HCT116 (cell line): ENCODE measurements at regions not wholly inside any gene's neighbourhood (a gene's known extent, or its start where the extent isn't known, plus 50 kb on each side); places are given as distances from the start of the nearest gene placed in this dataset.

Source experiments
- ATAC-seq: fragments of 200-7000 bp; cut with Tn5 transposase; 2 replicates; pipeline ENCODE4 v1.9.1; 2020; ENCODE audit warnings: mild to moderate bottlenecking, moderate library complexity
- BruUV-seq: library from RNA; stranded (reverse); fragments of 400-500 nt; replicated peaks from 2 replicates; lab custom pipeline; 2021; lab: Mats Ljungman, UMichigan
- CTCF ChIA-PET: fragments of 300-600 bp; sonication (Branson Sonifier 250); formaldehyde crosslinking; loops from one replicate; lab custom pipeline; 2021; ENCODE audit warnings: antibody characterized with exemption; lab: Charles Lee
- POLR2A ChIA-PET: fragments of 300-600, 350-600 bp; sonication (Branson Sonifier 250); formaldehyde crosslinking; loops from one replicate; lab custom pipeline; 2021; ENCODE audit warnings: antibody characterized with exemption; lab: Charles Lee
- RAD21 ChIA-PET, 2 experiments: fragments of 300-600 bp; sonication (Branson Sonifier 250); formaldehyde crosslinking; loops; one replicate each; lab custom pipeline; 2023; ENCODE audit warnings: low total read pairs in 2 of 2; ENCODE audit not compliant: uncharacterized antibody in 2 of 2, unreplicated experiment in 2 of 2, low non-redundant PET in 1 of 2; lab: Charles Lee
- DNase-seq: peaks from one replicate; pipeline ENCODE4 v3.0.0-alpha.2; 2010; ENCODE audit warnings: low read depth, low spot score
- H2AFZ ChIP-seq: fragments of 200-600 bp; shearing (Covaris generic), sonication (generic); 2 replicates; pipeline ENCODE4 v1.6.1; 2017; ENCODE audit warnings: low read depth, mixed run types, mixed read lengths, antibody characterized with exemption, low read length; ENCODE audit not compliant: poor library complexity, severe bottlenecking
- H3K27ac ChIP-seq: 2 replicates; pipeline ENCODE4 v1.5.1; 2012; ENCODE audit warnings: low read depth, low read length
- H3K27me3 ChIP-seq: fragments of 200-600 bp; sonication (generic); 2 replicates; pipeline ENCODE4 v1.6.1; 2016; ENCODE audit warnings: mixed run types, low read length, mixed read lengths; ENCODE audit not compliant: insufficient read depth
- H3K36me3 ChIP-seq, 2 experiments: fragments of 200-500 bp in 1 of 2; fragments of 200-600 bp in 1 of 2; sonication (Bioruptor generic) in 1 of 2; sonication (generic) in 1 of 2; 2 replicates each; pipeline versions ENCODE4 v1.5.1 to v1.6.1; 2014 to 2016; ENCODE audit warnings: low read length in 2 of 2, inconsistent platforms in 1 of 2, mixed read lengths in 1 of 2, mixed run types in 1 of 2; ENCODE audit not compliant: insufficient read depth in 2 of 2, control insufficient read depth in 1 of 2
- H3K4me1 ChIP-seq, 2 experiments: fragments of 200-600 bp in 1 of 2; sonication (generic) in 1 of 2; 2 replicates each; pipeline versions ENCODE4 v1.5.1 to v1.6.1; 2012 to 2017; ENCODE audit warnings: low read length in 2 of 2, inconsistent platforms in 1 of 2, mild to moderate bottlenecking in 1 of 2, mixed read lengths in 1 of 2, mixed run types in 1 of 2, moderate library complexity in 1 of 2; ENCODE audit not compliant: insufficient read depth in 2 of 2, control insufficient read depth in 1 of 2
- H3K4me2 ChIP-seq: fragments of 200-600 bp; sonication (generic); 2 replicates; pipeline ENCODE4 v1.6.1; 2017; ENCODE audit warnings: mixed run types, low read length, mixed read lengths
- H3K4me3 ChIP-seq, 2 experiments: fragments of 200-600 bp in 1 of 2; sonication (generic) in 1 of 2; replicated peaks in 1 of 2; 2 replicates each; pipeline ENCODE4 v1.5.1; 2011 to 2016; ENCODE audit warnings: low read length in 2 of 2, control low read depth in 1 of 2, low read depth in 1 of 2, mild to moderate bottlenecking in 1 of 2, mixed read lengths in 1 of 2, mixed run types in 1 of 2
- H3K79me2 ChIP-seq: fragments of 200-600 bp; sonication (generic); 2 replicates; pipeline ENCODE4 v1.6.1; 2017; ENCODE audit warnings: mild to moderate bottlenecking, mixed run types, low read length, moderate library complexity, mixed read lengths; ENCODE audit not compliant: insufficient read depth
- H3K9ac ChIP-seq: fragments of 200-600 bp; sonication (generic); 2 replicates; pipeline ENCODE4 v1.6.1; 2016; ENCODE audit warnings: low read length, mixed read lengths
- H3K9me2 ChIP-seq: fragments of 200-600 bp; sonication (generic), shearing (Covaris generic); 2 replicates; pipeline ENCODE4 v1.6.1; 2017; ENCODE audit warnings: mixed run types, mild to moderate bottlenecking, moderate library complexity; ENCODE audit not compliant: insufficient read depth
- H3K9me3 ChIP-seq, 2 experiments: fragments of 200-500 bp in 1 of 2; fragments of 200-600 bp in 1 of 2; sonication (Bioruptor generic) in 1 of 2; sonication (generic) in 1 of 2; 2 replicates each; pipeline ENCODE4 v1.6.1; 2014 to 2017; ENCODE audit warnings: low read length in 2 of 2, mixed read lengths in 2 of 2, inconsistent platforms in 1 of 2, low read depth in 1 of 2, mild to moderate bottlenecking in 1 of 2, mixed run types in 1 of 2, moderate library complexity in 1 of 2; ENCODE audit not compliant: control insufficient read depth in 1 of 2, insufficient read depth in 1 of 2
- H4K20me1 ChIP-seq: fragments of 200-600 bp; sonication (generic), shearing (Covaris generic); 2 replicates; pipeline ENCODE4 v1.6.1; 2017; ENCODE audit warnings: mixed run types, mild to moderate bottlenecking, moderate library complexity; ENCODE audit not compliant: insufficient read depth
- CEBPB ChIP-seq: IDR thresholded peaks from 2 replicates; pipeline ENCODE4 v1.6.1; 2012; ENCODE audit warnings: low read depth
- EGR1 ChIP-seq: IDR thresholded peaks from 2 replicates; pipeline ENCODE4 v1.6.1; 2012; ENCODE audit warnings: low read depth
- EZH2 ChIP-seq: fragments of 200-600 bp; sonication (generic); IDR thresholded peaks from 2 replicates; pipeline ENCODE4 v1.6.1; 2017; ENCODE audit warnings: antibody characterized with exemption, mixed run types
- EZH2phosphoT487 ChIP-seq: fragments of 200-600 bp; IDR thresholded peaks from 2 replicates; pipeline ENCODE4 v1.6.1; 2018; ENCODE audit warnings: antibody characterized with exemption, borderline replicate concordance
- FOSL1 ChIP-seq: IDR thresholded peaks from 2 replicates; pipeline ENCODE4 v1.6.1; 2012; ENCODE audit warnings: low read depth
- RAD21 ChIP-seq: IDR thresholded peaks from 2 replicates; pipeline ENCODE4 v1.6.1; 2012; ENCODE audit warnings: low read depth, mild to moderate bottlenecking
- SRF ChIP-seq: IDR thresholded peaks from 2 replicates; pipeline ENCODE4 v1.6.1; 2012; ENCODE audit warnings: low read depth
- YY1 ChIP-seq: IDR thresholded peaks from 2 replicates; pipeline ENCODE4 v1.6.1; 2011; ENCODE audit warnings: low read length, low read depth, moderate library complexity, mild to moderate bottlenecking; ENCODE audit not compliant: insufficient replicate concordance; ENCODE audit errors: extremely low read depth
- intact Hi-C: fragments of 100-400 bp; cut with micrococcal nuclease; formaldehyde crosslinking; loops from 2 replicates; pipeline ENCODE4 v1.10.0; 2022
- TF ChIP-seq, protein P1 (sequence below): IDR thresholded peaks from 2 replicates; pipeline ENCODE4 v1.6.1; 2012; ENCODE audit warnings: low read depth
- TF ChIP-seq, protein P2 (sequence below), 3 experiments: fragments of 200-600 bp in 1 of 3; sonication (generic) in 1 of 3; IDR thresholded peaks in 2 of 3; conservative IDR thresholded peaks in 1 of 3; 2 replicates each; pipeline ENCODE4 v1.5.1; 2012 to 2017; ENCODE audit warnings: low read depth in 2 of 3, low read length in 2 of 3, antibody characterized with exemption in 1 of 3, borderline replicate concordance in 1 of 3, control low read depth in 1 of 3, mild to moderate bottlenecking in 1 of 3, mixed read lengths in 1 of 3, mixed run types in 1 of 3, moderate library complexity in 1 of 3; ENCODE audit not compliant: insufficient read depth in 1 of 3
- TF ChIP-seq, protein P3 (sequence below): IDR thresholded peaks from 2 replicates; pipeline ENCODE4 v1.6.1; 2012
- TF ChIP-seq, protein P4 (sequence below): IDR thresholded peaks from 2 replicates; pipeline ENCODE4 v1.6.1; 2012

DNA sequence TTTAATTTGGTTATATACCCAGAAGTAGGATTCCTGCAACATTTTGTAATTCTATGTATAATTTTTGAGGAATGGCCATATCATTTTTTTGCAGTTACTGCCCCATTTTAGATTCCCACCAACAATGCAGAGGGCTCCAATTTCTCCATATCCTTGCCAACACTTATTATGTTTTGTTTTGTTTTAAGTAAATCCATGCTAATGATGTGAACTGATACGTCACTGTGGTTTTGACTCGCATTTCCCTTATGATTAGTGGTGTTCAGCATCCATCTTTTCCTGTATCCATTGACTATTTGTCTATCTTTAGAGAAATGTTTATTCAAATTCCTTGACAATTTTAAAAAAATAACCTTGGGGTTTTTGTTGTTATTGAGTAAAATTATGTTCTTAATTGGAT, 826.4 kb downstream of the CDH11 start:
- intact Hi-C loops = no loop called here

DNA sequence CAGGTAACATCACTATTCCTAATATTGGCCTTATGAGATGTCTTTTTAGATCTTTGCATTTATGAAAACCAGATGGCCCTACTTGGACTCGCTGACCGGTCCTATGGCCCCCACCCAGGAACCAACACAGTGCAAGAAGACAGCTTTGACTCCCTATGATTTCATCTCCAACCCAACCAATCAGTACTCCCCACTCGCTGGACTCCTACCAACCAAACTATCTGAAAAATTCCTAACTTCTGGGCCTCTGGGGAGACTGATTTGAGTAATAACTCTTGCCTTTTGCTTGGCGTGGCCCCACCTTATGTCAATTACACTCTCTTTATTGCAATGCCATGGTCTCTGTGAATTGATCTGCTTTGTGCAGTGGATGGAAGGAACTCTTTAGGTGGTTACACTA, 828.9 kb downstream of the CDH11 start:
- no TSS peak for BruUV-seq
- intact Hi-C loops = no loop called here
- no peak for ATAC-seq
- no peaks in the 10 kb centered on the region for H3K9me2 ChIP-seq
- CTCF ChIA-PET = no interaction called here
- H3K79me2 ChIP-seq = no peaks in the 10 kb centered on the region
- POLR2A ChIA-PET = no interaction called here
- H3K9me3 ChIP-seq = peaks cover 10 to 33% of the 10 kb centered on the region in 2 experiments; a peak in 3 of 4 replicates
- no peaks in the 10 kb centered on the region for H3K27me3 ChIP-seq
- H2AFZ ChIP-seq = no peak overlapping the region
- no peak overlapping the region for H3K27ac ChIP-seq
- H3K4me3 ChIP-seq = no peak overlapping the region
- H3K36me3 ChIP-seq = no peaks in the 10 kb centered on the region
- H4K20me1 ChIP-seq = no peaks in the 10 kb centered on the region
- H3K9ac ChIP-seq = no peak overlapping the region
- no peak overlapping the region for H3K4me2 ChIP-seq
- TF ChIP-seq FOSL1 (no peak), CEBPB (no peak), EZH2 (no peak), SRF (no peak), EGR1 (no peak), EZH2phosphoT487 (no peak), YY1 (no peak)
- TF ChIP-seq, protein P1, sequence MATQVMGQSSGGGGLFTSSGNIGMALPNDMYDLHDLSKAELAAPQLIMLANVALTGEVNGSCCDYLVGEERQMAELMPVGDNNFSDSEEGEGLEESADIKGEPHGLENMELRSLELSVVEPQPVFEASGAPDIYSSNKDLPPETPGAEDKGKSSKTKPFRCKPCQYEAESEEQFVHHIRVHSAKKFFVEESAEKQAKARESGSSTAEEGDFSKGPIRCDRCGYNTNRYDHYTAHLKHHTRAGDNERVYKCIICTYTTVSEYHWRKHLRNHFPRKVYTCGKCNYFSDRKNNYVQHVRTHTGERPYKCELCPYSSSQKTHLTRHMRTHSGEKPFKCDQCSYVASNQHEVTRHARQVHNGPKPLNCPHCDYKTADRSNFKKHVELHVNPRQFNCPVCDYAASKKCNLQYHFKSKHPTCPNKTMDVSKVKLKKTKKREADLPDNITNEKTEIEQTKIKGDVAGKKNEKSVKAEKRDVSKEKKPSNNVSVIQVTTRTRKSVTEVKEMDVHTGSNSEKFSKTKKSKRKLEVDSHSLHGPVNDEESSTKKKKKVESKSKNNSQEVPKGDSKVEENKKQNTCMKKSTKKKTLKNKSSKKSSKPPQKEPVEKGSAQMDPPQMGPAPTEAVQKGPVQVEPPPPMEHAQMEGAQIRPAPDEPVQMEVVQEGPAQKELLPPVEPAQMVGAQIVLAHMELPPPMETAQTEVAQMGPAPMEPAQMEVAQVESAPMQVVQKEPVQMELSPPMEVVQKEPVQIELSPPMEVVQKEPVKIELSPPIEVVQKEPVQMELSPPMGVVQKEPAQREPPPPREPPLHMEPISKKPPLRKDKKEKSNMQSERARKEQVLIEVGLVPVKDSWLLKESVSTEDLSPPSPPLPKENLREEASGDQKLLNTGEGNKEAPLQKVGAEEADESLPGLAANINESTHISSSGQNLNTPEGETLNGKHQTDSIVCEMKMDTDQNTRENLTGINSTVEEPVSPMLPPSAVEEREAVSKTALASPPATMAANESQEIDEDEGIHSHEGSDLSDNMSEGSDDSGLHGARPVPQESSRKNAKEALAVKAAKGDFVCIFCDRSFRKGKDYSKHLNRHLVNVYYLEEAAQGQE = no peak
- TF ChIP-seq, protein P2, sequence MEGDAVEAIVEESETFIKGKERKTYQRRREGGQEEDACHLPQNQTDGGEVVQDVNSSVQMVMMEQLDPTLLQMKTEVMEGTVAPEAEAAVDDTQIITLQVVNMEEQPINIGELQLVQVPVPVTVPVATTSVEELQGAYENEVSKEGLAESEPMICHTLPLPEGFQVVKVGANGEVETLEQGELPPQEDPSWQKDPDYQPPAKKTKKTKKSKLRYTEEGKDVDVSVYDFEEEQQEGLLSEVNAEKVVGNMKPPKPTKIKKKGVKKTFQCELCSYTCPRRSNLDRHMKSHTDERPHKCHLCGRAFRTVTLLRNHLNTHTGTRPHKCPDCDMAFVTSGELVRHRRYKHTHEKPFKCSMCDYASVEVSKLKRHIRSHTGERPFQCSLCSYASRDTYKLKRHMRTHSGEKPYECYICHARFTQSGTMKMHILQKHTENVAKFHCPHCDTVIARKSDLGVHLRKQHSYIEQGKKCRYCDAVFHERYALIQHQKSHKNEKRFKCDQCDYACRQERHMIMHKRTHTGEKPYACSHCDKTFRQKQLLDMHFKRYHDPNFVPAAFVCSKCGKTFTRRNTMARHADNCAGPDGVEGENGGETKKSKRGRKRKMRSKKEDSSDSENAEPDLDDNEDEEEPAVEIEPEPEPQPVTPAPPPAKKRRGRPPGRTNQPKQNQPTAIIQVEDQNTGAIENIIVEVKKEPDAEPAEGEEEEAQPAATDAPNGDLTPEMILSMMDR (IDR thresholded peaks at IDR 0.05 in 2 of 3, conservative IDR thresholded peaks at IDR 0.05 in 1 of 3; ENCODE audit: borderline replicate concordance in 1 of 3, insufficient read depth in 1 of 3, low read depth in 2 of 3, low read length in 2 of 3) = no peak
- TF ChIP-seq, protein P3, sequence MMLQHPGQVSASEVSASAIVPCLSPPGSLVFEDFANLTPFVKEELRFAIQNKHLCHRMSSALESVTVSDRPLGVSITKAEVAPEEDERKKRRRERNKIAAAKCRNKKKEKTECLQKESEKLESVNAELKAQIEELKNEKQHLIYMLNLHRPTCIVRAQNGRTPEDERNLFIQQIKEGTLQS = no peak
- TF ChIP-seq, protein P4, sequence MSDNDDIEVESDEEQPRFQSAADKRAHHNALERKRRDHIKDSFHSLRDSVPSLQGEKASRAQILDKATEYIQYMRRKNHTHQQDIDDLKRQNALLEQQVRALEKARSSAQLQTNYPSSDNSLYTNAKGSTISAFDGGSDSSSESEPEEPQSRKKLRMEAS = no peak
- DNase-seq = no peak
- no peaks in the 10 kb centered on the region for H3K4me1 ChIP-seq
- RAD21 ChIA-PET = no interaction called here

More for the DNA sequence above, 826.4 kb downstream of the CDH11 start:
- ChIA-PET RAD21 (no interaction called here), CTCF (no interaction called here), POLR2A (no interaction called here)
- ATAC-seq = no peak
- Histone ChIP-seq H3K4me2 (no peak overlapping the region), H3K4me1 (no peaks in the 10 kb centered on the region), H3K27me3 (no peaks in the 10 kb centered on the region), H3K79me2 (no peaks in the 10 kb centered on the region), H3K9ac (no peak overlapping the region), H2AFZ (no peak overlapping the region), H4K20me1 (no peaks in the 10 kb centered on the region), H3K36me3 (no peaks in the 10 kb centered on the region), H3K9me3 (peaks cover 14 to 39% of the 10 kb centered on the region in 2 experiments; a peak in 3 of 4 replicates), H3K4me3 (no peak overlapping the region), H3K27ac (no peak overlapping the region), H3K9me2 (no peaks in the 10 kb centered on the region)
- TF ChIP-seq RAD21 = no peak
- BruUV-seq = no TSS peak
- DNase-seq = no peak
